ENCODE measurements at regions not wholly inside any gene's neighbourhood (a gene's known extent, or its start where the extent isn't known, plus 50 kb on each side); places are given as distances from the start of the nearest gene placed in this dataset.
A peak's percentile ranks its signal among the peaks of the same experiment; 100 is the strongest.

- no peak overlapping the region for H3K27ac ChIP-seq (ENCODE audit: low read length in 2 of 2)
- ATAC-seq (ENCODE audit: low read depth) (no peak), DNase-seq (no peak)
- H3K27me3 Mint-ChIP-seq: peaks cover 23% of the 10 kb centered on the region
- peaks cover 0 to 31% (median 13%) of the 10 kb centered on the region in 4 experiments for H3K27me3 ChIP-seq (replicated peaks in 1 of 4; ENCODE audit: control extremely low read depth in 1 of 4, control insufficient read depth in 3 of 4, insufficient read depth in 4 of 4, low read length in 3 of 4)
- no peaks in the 10 kb centered on the region for H4K20me1 ChIP-seq (ENCODE audit: control insufficient read depth, insufficient read depth, low read length, poor library complexity, severe bottlenecking)
- no peak overlapping the region for H3K9ac ChIP-seq (ENCODE audit: low read length)
- H2AFZ ChIP-seq (ENCODE audit: insufficient read depth, low read depth, low read length, poor library complexity, severe bottlenecking): no peak overlapping the region
- WGBS (ENCODE audit: insufficient coverage): 86% methylated on average over 3 of the region's 4 CpGs
- no peaks in the 10 kb centered on the region for H3K79me2 ChIP-seq (ENCODE audit: control insufficient read depth, insufficient read depth, low read length)
- peaks cover 27% of the 10 kb centered on the region for H3K4me1 Mint-ChIP-seq
- no peaks in the 10 kb centered on the region for H3K9me3 Mint-ChIP-seq (ENCODE audit: insufficient read depth)
- no peak overlapping the region for H3K4me3 ChIP-seq (ENCODE audit: control extremely low read depth in 1 of 5, extremely low read depth in 1 of 5, insufficient read depth in 1 of 5, low read depth in 2 of 5, low read length in 4 of 5)
- intact Hi-C loops (cut with micrococcal nuclease): no loop called here
- CTCF ChIA-PET: no interaction called here
- H3K4me1 ChIP-seq (ENCODE audit: control insufficient read depth in 2 of 2, insufficient read depth in 2 of 2, low read length in 2 of 2): peaks cover 27% of the 10 kb centered on the region in 2 donors
- no peak overlapping the region for H3K4me2 ChIP-seq (replicated peaks; ENCODE audit: low read depth, low read length, poor library complexity, severe bottlenecking)
- TF ChIP-seq EZH2 (IDR thresholded peaks at IDR 0.05; ENCODE audit: borderline replicate concordance, insufficient read depth, low read depth, low read length, poor library complexity, severe bottlenecking): no peak
- no peak for TF ChIP-seq CTCF (IDR thresholded peaks at IDR 0.05)
- H3K27ac Mint-ChIP-seq: peak overlapping the region; percentile 35
- no peak overlapping the region for H3K4me3 Mint-ChIP-seq
- POLR2A ChIA-PET: no interaction called here
- no peaks in the 10 kb centered on the region for H3K36me3 ChIP-seq (replicated peaks in 1 of 2; ENCODE audit: control extremely low read depth in 1 of 2, control insufficient read depth in 1 of 2, extremely low read depth in 1 of 2, insufficient read depth in 2 of 2, low read length in 1 of 2)
- H3K9me3 ChIP-seq (ENCODE audit: control extremely low read depth in 1 of 3, control insufficient read depth in 2 of 3, insufficient read depth in 1 of 3, low read length in 2 of 3): peaks cover 0 to 15% (median 0%) of the 10 kb centered on the region in 3 donors
Measured at GRCh38 chr5:1649554-1649953, 125.8 kb upstream of the LPCAT1 start.

GRCh38 chr5:1648806-1649205 lies 125.0 kb upstream of the LPCAT1 start:
- intact Hi-C loops (cut with micrococcal nuclease): no loop called here
- H4K20me1 ChIP-seq (ENCODE audit: control insufficient read depth, insufficient read depth, low read length, poor library complexity, severe bottlenecking): no peaks in the 10 kb centered on the region
- Mint-ChIP-seq H3K27ac (no peak overlapping the region), H3K9me3 (ENCODE audit: insufficient read depth) (no peaks in the 10 kb centered on the region), H3K4me3 (no peak overlapping the region), H3K27me3 (peaks cover 28% of the 10 kb centered on the region), H3K4me1 (peaks cover 27% of the 10 kb centered on the region)
- ChIA-PET CTCF (interaction anchor here (0.9 kb wide), 1 partner anchor 480 kb away, joined by 3 read pairs; no protein-coding TSS in a partner anchor), POLR2A (no interaction called here)
- no peak for ATAC-seq (ENCODE audit: low read depth)
- TF ChIP-seq EZH2 (IDR thresholded peaks at IDR 0.05; ENCODE audit: borderline replicate concordance, insufficient read depth, low read depth, low read length, poor library complexity, severe bottlenecking): no peak
- no peak for TF ChIP-seq CTCF (IDR thresholded peaks at IDR 0.05)
- H3K36me3 ChIP-seq (replicated peaks in 1 of 2; ENCODE audit: control extremely low read depth in 1 of 2, control insufficient read depth in 1 of 2, extremely low read depth in 1 of 2, insufficient read depth in 2 of 2, low read length in 1 of 2): no peaks in the 10 kb centered on the region
- WGBS (ENCODE audit: insufficient coverage): no CpG with 5 or more reads among the region's 4 CpGs
- peaks cover 0 to 32% (median 17%) of the 10 kb centered on the region in 4 experiments for H3K27me3 ChIP-seq (replicated peaks in 1 of 4; ENCODE audit: control extremely low read depth in 1 of 4, control insufficient read depth in 3 of 4, insufficient read depth in 4 of 4, low read length in 3 of 4)
- H3K9ac ChIP-seq (ENCODE audit: low read length): no peak overlapping the region
- no peaks in the 10 kb centered on the region for H3K79me2 ChIP-seq (ENCODE audit: control insufficient read depth, insufficient read depth, low read length)
- H3K4me1 ChIP-seq (ENCODE audit: control insufficient read depth in 2 of 2, insufficient read depth in 2 of 2, low read length in 2 of 2): peaks cover 24% of the 10 kb centered on the region in 2 donors
- H3K4me2 ChIP-seq (replicated peaks; ENCODE audit: low read depth, low read length, poor library complexity, severe bottlenecking): no peak overlapping the region
- DNase-seq: no peak
- peaks cover 0 to 15% (median 0%) of the 10 kb centered on the region in 3 donors for H3K9me3 ChIP-seq (ENCODE audit: control extremely low read depth in 1 of 3, control insufficient read depth in 2 of 3, insufficient read depth in 1 of 3, low read length in 2 of 3)
- no peak overlapping the region for H3K4me3 ChIP-seq (ENCODE audit: control extremely low read depth in 1 of 5, extremely low read depth in 1 of 5, insufficient read depth in 1 of 5, low read depth in 2 of 5, low read length in 4 of 5)
- no peak overlapping the region for H3K27ac ChIP-seq (ENCODE audit: low read length in 2 of 2)
- H2AFZ ChIP-seq (ENCODE audit: insufficient read depth, low read depth, low read length, poor library complexity, severe bottlenecking): no peak overlapping the region
